PC-9 (cell line): ENCODE measurements at regions not wholly inside any gene's neighbourhood (a gene's known extent, or its start where the extent isn't known, plus 50 kb on each side); places are given as distances from the start of the nearest gene placed in this dataset.

Experiments used
- EZH2 ChIP-seq: fragments of 200-600 bp; sonication (generic); IDR thresholded peaks from 2 replicates; pipeline ENCODE4 v1.8.0; 2017; ENCODE audit warnings: antibody characterized with exemption, low read depth
- TF ChIP-seq, protein P1 (sequence below): fragments of 200-600 bp; sonication (generic); conservative IDR thresholded peaks from 2 replicates; pipeline ENCODE4 v1.6.1; 2017; ENCODE audit warnings: mixed run types, antibody characterized with exemption, mild to moderate bottlenecking, moderate library complexity

DNA sequence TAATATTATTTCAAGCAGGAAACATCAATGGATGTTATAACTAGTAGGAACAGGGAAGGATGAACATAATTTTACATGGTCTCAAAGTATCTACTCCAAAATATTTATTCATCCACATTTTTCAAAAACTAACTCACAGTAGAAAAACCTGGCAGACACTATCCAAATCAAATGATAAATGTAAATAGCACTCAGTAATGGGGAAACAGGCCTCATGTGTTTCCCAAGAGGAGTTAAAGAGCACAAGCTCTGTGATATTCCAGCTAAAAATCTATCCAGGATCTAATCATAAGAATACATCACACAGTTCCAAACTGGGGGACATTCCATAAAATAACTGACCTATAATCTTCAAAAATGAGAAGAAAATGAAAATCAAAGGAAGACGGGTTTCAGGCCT is 443.1 kb downstream of the ZNF608 start:
- TF ChIP-seq, protein P1, sequence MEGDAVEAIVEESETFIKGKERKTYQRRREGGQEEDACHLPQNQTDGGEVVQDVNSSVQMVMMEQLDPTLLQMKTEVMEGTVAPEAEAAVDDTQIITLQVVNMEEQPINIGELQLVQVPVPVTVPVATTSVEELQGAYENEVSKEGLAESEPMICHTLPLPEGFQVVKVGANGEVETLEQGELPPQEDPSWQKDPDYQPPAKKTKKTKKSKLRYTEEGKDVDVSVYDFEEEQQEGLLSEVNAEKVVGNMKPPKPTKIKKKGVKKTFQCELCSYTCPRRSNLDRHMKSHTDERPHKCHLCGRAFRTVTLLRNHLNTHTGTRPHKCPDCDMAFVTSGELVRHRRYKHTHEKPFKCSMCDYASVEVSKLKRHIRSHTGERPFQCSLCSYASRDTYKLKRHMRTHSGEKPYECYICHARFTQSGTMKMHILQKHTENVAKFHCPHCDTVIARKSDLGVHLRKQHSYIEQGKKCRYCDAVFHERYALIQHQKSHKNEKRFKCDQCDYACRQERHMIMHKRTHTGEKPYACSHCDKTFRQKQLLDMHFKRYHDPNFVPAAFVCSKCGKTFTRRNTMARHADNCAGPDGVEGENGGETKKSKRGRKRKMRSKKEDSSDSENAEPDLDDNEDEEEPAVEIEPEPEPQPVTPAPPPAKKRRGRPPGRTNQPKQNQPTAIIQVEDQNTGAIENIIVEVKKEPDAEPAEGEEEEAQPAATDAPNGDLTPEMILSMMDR, result no peak
- TF ChIP-seq EZH2, result no peak
